ENCODE measurements at regions not wholly inside any gene's neighbourhood (a gene's known extent, or its start where the extent isn't known, plus 50 kb on each side); places are given as distances from the start of the nearest gene placed in this dataset.

DNA sequence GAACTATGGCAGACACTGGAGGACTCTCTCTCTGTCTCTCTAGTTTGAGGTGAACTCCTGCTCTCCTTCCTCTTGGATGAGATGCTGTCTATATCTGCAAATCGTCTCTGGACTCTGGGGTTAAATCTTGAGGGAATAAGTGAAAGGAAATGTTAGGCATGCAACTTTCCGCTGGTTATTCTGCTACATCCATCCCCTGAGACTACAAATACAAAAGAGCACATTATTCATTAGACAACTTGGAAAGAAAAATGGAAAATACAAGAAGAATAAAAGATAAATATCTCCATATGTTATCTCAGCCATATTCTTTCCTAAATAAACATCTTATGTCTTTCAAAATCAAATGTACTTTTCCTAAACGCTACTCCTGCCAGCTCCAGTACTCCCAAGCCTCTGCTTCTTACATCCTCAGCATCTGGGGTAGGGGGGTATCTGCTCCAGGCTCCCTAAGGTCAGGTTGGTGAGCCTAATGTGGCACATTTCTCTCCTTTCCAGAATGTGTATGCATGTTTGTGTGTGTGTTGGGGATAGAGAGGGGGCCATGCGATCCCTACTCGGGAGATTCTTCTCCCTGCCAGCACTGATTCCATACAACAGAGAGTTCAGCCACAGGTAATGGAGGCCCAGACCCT is 102.9 kb upstream of the FSCB start:
- no peak for TF ChIP-seq EZH2 (IDR thresholded peaks at IDR 0.05; ENCODE audit: low read length)
- TF ChIP-seq, protein P1, sequence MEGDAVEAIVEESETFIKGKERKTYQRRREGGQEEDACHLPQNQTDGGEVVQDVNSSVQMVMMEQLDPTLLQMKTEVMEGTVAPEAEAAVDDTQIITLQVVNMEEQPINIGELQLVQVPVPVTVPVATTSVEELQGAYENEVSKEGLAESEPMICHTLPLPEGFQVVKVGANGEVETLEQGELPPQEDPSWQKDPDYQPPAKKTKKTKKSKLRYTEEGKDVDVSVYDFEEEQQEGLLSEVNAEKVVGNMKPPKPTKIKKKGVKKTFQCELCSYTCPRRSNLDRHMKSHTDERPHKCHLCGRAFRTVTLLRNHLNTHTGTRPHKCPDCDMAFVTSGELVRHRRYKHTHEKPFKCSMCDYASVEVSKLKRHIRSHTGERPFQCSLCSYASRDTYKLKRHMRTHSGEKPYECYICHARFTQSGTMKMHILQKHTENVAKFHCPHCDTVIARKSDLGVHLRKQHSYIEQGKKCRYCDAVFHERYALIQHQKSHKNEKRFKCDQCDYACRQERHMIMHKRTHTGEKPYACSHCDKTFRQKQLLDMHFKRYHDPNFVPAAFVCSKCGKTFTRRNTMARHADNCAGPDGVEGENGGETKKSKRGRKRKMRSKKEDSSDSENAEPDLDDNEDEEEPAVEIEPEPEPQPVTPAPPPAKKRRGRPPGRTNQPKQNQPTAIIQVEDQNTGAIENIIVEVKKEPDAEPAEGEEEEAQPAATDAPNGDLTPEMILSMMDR (optimal IDR thresholded peaks at IDR 0.05 in 1 of 3, IDR thresholded peaks at IDR 0.05 in 1 of 3, conservative IDR thresholded peaks at IDR 0.05 in 1 of 3; ENCODE audit: extremely low read depth in 1 of 3, insufficient read depth in 2 of 3, low read length in 3 of 3): no peak

Measured in keratinocyte (primary cell).